HEK293 (cell line): ENCODE measurements at regions not wholly inside any gene's neighbourhood (a gene's known extent, or its start where the extent isn't known, plus 50 kb on each side); places are given as distances from the start of the nearest gene placed in this dataset.
A peak's percentile ranks its signal among the peaks of the same experiment; 100 is the strongest.

Experiments used
- CTCF ChIA-PET: fragments of 350-600 bp; formaldehyde crosslinking; extraction: SDS; loops from one replicate; lab custom pipeline; 2021; ENCODE audit warnings: antibody characterized with exemption; lab: Yijun Ruan, JAX
- POLR2A ChIA-PET: fragments of 300-600 bp; formaldehyde crosslinking; extraction: SDS; loops from one replicate; lab custom pipeline; 2020; ENCODE audit warnings: antibody characterized with exemption, inconsistent platforms; lab: Yijun Ruan, JAX
- H3K27ac ChIP-seq: fragments of 200-500 bp; sonication (Bioruptor generic); 2 replicates; pipeline ENCODE4 v1.5.1; 2014; ENCODE audit warnings: low read depth, low read length, control low read depth, inconsistent platforms; ENCODE audit errors: extremely low read depth
- H3K36me3 ChIP-seq, 2 experiments: fragments of 200-500 bp in 1 of 2; sonication (Bioruptor generic) in 1 of 2; 1 replicate in 1 of 2; 2 replicates in 1 of 2; pipeline ENCODE4 v1.5.1; 2014 to 2017; ENCODE audit warnings: inconsistent platforms in 2 of 2, low read length in 2 of 2; ENCODE audit not compliant: control insufficient read depth in 2 of 2, insufficient read depth in 1 of 2
- H3K4me1 ChIP-seq: fragments of 200-500 bp; sonication (Bioruptor generic); 2 replicates; pipeline ENCODE4 v1.5.1; 2014; ENCODE audit warnings: mild to moderate bottlenecking, low read length, inconsistent platforms; ENCODE audit not compliant: control insufficient read depth, insufficient read depth
- H3K4me3 ChIP-seq: 2 replicates; pipeline ENCODE4 v1.5.1; 2011; ENCODE audit warnings: low read depth, mild to moderate bottlenecking, control low read depth, low read length, moderate library complexity
- H3K9me3 ChIP-seq: fragments of 200-500 bp; sonication (Bioruptor generic); 2 replicates; pipeline ENCODE4 v1.5.1; 2014; ENCODE audit warnings: low read depth, low read length, inconsistent platforms; ENCODE audit not compliant: control insufficient read depth, insufficient read depth
- BCL11B ChIP-seq: fragments of 450-650 bp; formaldehyde crosslinking; IDR thresholded peaks from 2 replicates; pipeline ENCODE4 v1.5.1; 2016; ENCODE audit warnings: low read depth, missing biosample characterization, missing genetic modification characterization
- EGR2 ChIP-seq: fragments of 450-650 bp; formaldehyde crosslinking; IDR thresholded peaks from 2 replicates; pipeline ENCODE4 v1.5.1; 2016; ENCODE audit warnings: low read depth, missing biosample characterization, missing genetic modification characterization
- GFI1B ChIP-seq: fragments of 450-650 bp; formaldehyde crosslinking; IDR thresholded peaks from 2 replicates; pipeline ENCODE4 v1.5.1; 2016; ENCODE audit warnings: missing biosample characterization, missing genetic modification characterization
- HOXD13 ChIP-seq: sonication (generic); formaldehyde crosslinking; IDR thresholded peaks from 2 replicates; pipeline ENCODE4 v1.8.0; 2022; ENCODE audit warnings: missing genetic modification reagents, borderline replicate concordance
- SALL2 ChIP-seq: fragments of 450-650 bp; formaldehyde crosslinking; IDR thresholded peaks from 2 replicates; pipeline ENCODE4 v1.5.0; 2017; ENCODE audit warnings: missing biosample characterization, mild to moderate bottlenecking, missing genetic modification characterization, borderline replicate concordance
- TCF7L2 ChIP-seq: IDR thresholded peaks from 2 replicates; pipeline ENCODE4 v1.6.1; 2011; ENCODE audit warnings: low read depth, mild to moderate bottlenecking, inconsistent platforms, low read length, moderate library complexity, borderline replicate concordance
- ZFHX2 ChIP-seq: fragments of 450-650 bp; formaldehyde crosslinking; conservative IDR thresholded peaks from 2 replicates; pipeline ENCODE4 v1.5.1; 2016; ENCODE audit warnings: missing biosample characterization, missing genetic modification characterization
- ZFP69B ChIP-seq: fragments of 450-650 bp; formaldehyde crosslinking; IDR thresholded peaks from 2 replicates; pipeline ENCODE4 v1.5.1; 2016; ENCODE audit warnings: missing biosample characterization, missing genetic modification characterization
- ZNF155 ChIP-seq: fragments of 450-650 bp; formaldehyde crosslinking; IDR thresholded peaks from 2 replicates; pipeline ENCODE4 v1.5.1; 2016; ENCODE audit warnings: missing biosample characterization, missing genetic modification characterization
- ZNF16 ChIP-seq: fragments of 450-650 bp; formaldehyde crosslinking; IDR thresholded peaks from 2 replicates; pipeline ENCODE4 v1.5.1; 2016; ENCODE audit warnings: low read depth, missing biosample characterization, missing genetic modification characterization
- ZNF184 ChIP-seq: fragments of 450-650 bp; IDR thresholded peaks from 2 replicates; pipeline ENCODE4 v1.5.1; 2018; ENCODE audit warnings: missing biosample characterization, mild to moderate bottlenecking, missing genetic modification characterization
- ZNF266 ChIP-seq: fragments of 450-650 bp; formaldehyde crosslinking; IDR thresholded peaks from 2 replicates; pipeline ENCODE4 v1.5.1; 2016; ENCODE audit warnings: missing biosample characterization, missing genetic modification characterization, low read depth
- ZNF433 ChIP-seq: fragments of 450-650 bp; formaldehyde crosslinking; IDR thresholded peaks from 2 replicates; pipeline ENCODE4 v1.5.1; 2016; ENCODE audit warnings: missing biosample characterization, missing genetic modification characterization, low read depth
- ZNF501 ChIP-seq: fragments of 450-650 bp; formaldehyde crosslinking; IDR thresholded peaks from 2 replicates; pipeline ENCODE4 v1.5.1; 2016; ENCODE audit warnings: missing biosample characterization, missing genetic modification characterization
- ZNF510 ChIP-seq: fragments of 450-650 bp; formaldehyde crosslinking; IDR thresholded peaks from 2 replicates; pipeline ENCODE4 v1.5.1; 2018; ENCODE audit warnings: mild to moderate bottlenecking, missing genetic modification characterization, missing biosample characterization; ENCODE audit not compliant: insufficient replicate concordance
- ZNF548 ChIP-seq: fragments of 450-650 bp; formaldehyde crosslinking; IDR thresholded peaks from 2 replicates; pipeline ENCODE4 v1.5.1; 2016; ENCODE audit warnings: missing biosample characterization, missing genetic modification characterization
- ZNF623 ChIP-seq: fragments of 450-650 bp; formaldehyde crosslinking; IDR thresholded peaks from 2 replicates; pipeline ENCODE4 v1.5.1; 2016; ENCODE audit warnings: missing biosample characterization, missing genetic modification characterization
- ZNF677 ChIP-seq: fragments of 450-650 bp; IDR thresholded peaks from 2 replicates; pipeline ENCODE4 v1.5.0; 2018; ENCODE audit warnings: missing biosample characterization, mild to moderate bottlenecking, missing genetic modification characterization, moderate library complexity
- ZNF707 ChIP-seq: fragments of 450-650 bp; formaldehyde crosslinking; IDR thresholded peaks from 2 replicates; pipeline ENCODE4 v1.5.1; 2016; ENCODE audit warnings: missing biosample characterization, missing genetic modification characterization
- ZSCAN30 ChIP-seq: fragments of 450-650 bp; IDR thresholded peaks from 2 replicates; pipeline ENCODE4 v1.5.1; 2018; ENCODE audit warnings: missing biosample characterization, mild to moderate bottlenecking, missing genetic modification characterization, moderate library complexity
- TF ChIP-seq, protein P1 (sequence below): fragments of 450-650 bp; formaldehyde crosslinking; IDR thresholded peaks from 2 replicates; pipeline ENCODE4 v1.5.1; 2016; ENCODE audit warnings: missing biosample characterization, missing genetic modification characterization
- TF ChIP-seq, protein P2 (sequence below): fragments of 450-650 bp; formaldehyde crosslinking; IDR thresholded peaks from 2 replicates; pipeline ENCODE4 v1.5.1; 2016; ENCODE audit warnings: missing biosample characterization, missing genetic modification characterization
- TF ChIP-seq, protein P3 (sequence below): fragments of 450-650 bp; formaldehyde crosslinking; IDR thresholded peaks from 2 replicates; pipeline ENCODE4 v1.5.1; 2016; ENCODE audit warnings: missing biosample characterization, missing genetic modification characterization
- TF ChIP-seq, protein P4 (sequence below): fragments of 450-650 bp; formaldehyde crosslinking; IDR thresholded peaks from 2 replicates; pipeline ENCODE4 v1.5.1; 2016; ENCODE audit warnings: missing biosample characterization, missing genetic modification characterization

DNA sequence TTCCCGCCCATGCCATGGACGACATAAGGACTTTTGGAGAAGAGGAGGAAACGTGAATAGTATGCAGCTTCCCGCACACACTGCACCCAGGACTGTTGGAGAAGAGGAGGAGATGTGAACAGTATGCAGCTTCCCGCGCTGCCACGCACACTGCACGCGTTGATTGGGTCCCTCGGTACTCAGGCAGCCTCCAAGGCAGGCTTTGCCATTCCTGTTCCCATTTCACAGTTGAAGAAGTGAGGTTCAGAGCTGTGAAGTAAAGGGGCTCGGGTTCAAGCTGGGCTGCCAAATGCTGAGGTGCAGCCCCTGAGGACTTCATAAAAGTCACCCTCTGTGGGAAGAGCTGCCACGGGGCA is 147.9 kb upstream of the FAM20C start (continued):
- TF ChIP-seq, protein P1, sequence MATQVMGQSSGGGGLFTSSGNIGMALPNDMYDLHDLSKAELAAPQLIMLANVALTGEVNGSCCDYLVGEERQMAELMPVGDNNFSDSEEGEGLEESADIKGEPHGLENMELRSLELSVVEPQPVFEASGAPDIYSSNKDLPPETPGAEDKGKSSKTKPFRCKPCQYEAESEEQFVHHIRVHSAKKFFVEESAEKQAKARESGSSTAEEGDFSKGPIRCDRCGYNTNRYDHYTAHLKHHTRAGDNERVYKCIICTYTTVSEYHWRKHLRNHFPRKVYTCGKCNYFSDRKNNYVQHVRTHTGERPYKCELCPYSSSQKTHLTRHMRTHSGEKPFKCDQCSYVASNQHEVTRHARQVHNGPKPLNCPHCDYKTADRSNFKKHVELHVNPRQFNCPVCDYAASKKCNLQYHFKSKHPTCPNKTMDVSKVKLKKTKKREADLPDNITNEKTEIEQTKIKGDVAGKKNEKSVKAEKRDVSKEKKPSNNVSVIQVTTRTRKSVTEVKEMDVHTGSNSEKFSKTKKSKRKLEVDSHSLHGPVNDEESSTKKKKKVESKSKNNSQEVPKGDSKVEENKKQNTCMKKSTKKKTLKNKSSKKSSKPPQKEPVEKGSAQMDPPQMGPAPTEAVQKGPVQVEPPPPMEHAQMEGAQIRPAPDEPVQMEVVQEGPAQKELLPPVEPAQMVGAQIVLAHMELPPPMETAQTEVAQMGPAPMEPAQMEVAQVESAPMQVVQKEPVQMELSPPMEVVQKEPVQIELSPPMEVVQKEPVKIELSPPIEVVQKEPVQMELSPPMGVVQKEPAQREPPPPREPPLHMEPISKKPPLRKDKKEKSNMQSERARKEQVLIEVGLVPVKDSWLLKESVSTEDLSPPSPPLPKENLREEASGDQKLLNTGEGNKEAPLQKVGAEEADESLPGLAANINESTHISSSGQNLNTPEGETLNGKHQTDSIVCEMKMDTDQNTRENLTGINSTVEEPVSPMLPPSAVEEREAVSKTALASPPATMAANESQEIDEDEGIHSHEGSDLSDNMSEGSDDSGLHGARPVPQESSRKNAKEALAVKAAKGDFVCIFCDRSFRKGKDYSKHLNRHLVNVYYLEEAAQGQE (tag by site-specific recombination) = no peak

DNA sequence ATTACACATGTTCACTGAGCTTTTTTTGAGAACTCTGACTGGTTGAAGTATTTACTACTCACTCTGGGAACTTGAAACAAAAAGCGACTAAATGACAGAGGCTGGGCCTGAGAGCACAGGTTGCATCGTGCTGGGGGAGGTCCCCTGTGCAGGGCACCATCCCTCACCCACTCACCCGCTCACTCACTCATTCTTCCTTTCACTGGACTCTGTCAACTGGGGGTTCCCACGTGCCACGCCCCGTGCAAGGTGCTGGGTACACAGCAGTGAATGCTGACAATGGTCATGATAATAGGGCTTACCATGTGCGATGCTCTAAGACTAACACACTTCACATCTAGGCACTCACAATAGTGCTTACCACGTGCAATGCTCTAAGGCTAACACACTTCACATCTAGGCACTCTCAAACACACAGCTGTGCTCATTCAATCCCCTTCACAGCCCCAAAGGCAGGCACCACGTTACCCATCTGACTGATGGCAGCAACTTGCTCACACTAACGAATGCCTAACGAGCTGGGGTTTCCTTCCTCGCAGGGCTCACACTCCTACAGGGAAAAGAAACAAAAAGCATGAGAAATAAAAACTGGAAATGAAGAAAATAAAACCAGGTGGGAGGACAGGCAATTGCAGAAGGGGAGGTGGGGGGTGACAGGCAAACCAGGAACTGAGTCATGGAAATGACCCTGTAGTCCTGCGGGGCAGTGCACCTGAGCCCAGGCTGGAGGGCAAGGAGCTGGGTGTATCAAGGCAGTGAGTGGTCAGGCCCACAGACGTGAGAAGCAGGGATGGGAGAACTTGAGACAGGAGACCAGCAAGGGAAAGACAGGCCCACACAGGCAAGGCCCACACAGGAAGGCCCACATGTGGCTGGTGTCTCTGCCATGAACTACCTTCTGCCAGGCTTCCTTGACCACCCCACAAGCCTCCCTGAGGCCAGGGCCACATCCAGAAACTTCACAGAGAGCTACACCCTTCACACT is 147.0 kb upstream of the FAM20C start:
- Histone ChIP-seq H3K4me3 (no peak overlapping the region), H3K4me1 (no peaks in the 10 kb centered on the region), H3K27ac (no peak overlapping the region), H3K9me3 (no peaks in the 10 kb centered on the region), H3K36me3 (no peaks in the 10 kb centered on the region)
- TF ChIP-seq ZNF677 (no peak), ZNF184 (no peak), TCF7L2 (no peak), ZFHX2 (tag by site-specific recombination) (peak; percentile 23; the same call in 1 of the 2 replicates), ZNF707 (tag by site-specific recombination) (no peak), EGR2 (tag by site-specific recombination) (peak; percentile 10; the same call in 1 of the 2 replicates), ZNF266 (tag by site-specific recombination) (no peak), ZNF548 (tag by site-specific recombination) (no peak), BCL11B (tag by site-specific recombination) (no peak), ZNF16 (tag by site-specific recombination) (no peak)
- TF ChIP-seq, protein P2, sequence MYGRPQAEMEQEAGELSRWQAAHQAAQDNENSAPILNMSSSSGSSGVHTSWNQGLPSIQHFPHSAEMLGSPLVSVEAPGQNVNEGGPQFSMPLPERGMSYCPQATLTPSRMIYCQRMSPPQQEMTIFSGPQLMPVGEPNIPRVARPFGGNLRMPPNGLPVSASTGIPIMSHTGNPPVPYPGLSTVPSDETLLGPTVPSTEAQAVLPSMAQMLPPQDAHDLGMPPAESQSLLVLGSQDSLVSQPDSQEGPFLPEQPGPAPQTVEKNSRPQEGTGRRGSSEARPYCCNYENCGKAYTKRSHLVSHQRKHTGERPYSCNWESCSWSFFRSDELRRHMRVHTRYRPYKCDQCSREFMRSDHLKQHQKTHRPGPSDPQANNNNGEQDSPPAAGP (tag by site-specific recombination) = no peak
- ChIA-PET CTCF (no interaction called here), POLR2A (no interaction called here)

DNA sequence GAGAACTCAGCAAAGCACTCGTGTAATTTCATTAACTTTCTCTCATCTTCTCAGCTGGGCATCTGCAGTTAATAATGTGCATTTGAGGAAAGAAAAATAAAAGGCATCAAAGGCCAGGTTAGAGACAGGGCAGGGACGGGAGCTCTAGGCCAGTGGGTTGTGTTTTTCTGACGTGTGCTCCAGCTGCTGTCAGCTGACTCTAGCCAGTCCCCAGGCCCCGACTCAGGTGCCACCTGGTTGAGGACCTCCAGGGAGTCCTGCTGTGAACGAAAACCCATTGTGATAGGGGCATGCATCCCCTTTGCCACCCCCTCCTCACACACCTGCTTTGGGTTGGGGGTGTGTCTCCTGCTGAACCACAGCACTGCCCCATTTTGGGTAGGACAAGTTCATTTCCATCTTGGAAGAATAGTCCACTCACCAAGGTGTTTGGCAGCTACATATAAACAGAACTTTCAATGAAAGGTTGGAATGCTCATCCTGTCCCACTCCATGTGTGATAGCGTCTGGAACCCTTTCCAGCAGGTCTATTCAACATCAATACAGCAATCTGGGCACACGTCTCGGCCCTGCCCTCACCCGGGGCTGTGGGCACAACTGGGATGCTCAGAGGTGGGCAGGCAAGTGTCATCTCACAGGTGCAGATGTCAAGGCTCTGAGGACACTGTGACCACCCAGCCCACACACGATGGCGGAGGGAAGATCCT is 146.1 kb upstream of the FAM20C start:
- H3K4me1 ChIP-seq = no peaks in the 10 kb centered on the region
- no peak overlapping the region for H3K4me3 ChIP-seq
- H3K36me3 ChIP-seq = no peaks in the 10 kb centered on the region
- H3K9me3 ChIP-seq = no peaks in the 10 kb centered on the region
- POLR2A ChIA-PET = no interaction called here
- CTCF ChIA-PET = no interaction called here
- H3K27ac ChIP-seq = no peak overlapping the region
- no peak for TF ChIP-seq ZNF510
- TF ChIP-seq, protein P3, sequence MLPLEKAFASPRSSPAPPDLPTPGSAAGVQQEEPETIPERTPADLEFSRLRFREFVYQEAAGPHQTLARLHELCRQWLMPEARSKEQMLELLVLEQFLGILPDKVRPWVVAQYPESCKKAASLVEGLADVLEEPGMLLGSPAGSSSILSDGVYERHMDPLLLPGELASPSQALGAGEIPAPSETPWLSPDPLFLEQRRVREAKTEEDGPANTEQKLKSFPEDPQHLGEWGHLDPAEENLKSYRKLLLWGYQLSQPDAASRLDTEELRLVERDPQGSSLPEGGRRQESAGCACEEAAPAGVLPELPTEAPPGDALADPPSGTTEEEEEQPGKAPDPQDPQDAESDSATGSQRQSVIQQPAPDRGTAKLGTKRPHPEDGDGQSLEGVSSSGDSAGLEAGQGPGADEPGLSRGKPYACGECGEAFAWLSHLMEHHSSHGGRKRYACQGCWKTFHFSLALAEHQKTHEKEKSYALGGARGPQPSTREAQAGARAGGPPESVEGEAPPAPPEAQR (tag by site-specific recombination) = no peak
- no peak for TF ChIP-seq ZNF433 (tag by site-specific recombination)
- no peak for TF ChIP-seq SALL2
- TF ChIP-seq ZSCAN30 = no peak
- no peak for TF ChIP-seq ZNF623 (tag by site-specific recombination)
- no peak for TF ChIP-seq ZNF501 (tag by site-specific recombination)
- no peak for TF ChIP-seq HOXD13 (CRISPR knock-in tag)
- TF ChIP-seq GFI1B (tag by site-specific recombination) = no peak
- no peak for TF ChIP-seq ZNF155
- no peak for TF ChIP-seq ZFP69B
- TF ChIP-seq, protein P4, sequence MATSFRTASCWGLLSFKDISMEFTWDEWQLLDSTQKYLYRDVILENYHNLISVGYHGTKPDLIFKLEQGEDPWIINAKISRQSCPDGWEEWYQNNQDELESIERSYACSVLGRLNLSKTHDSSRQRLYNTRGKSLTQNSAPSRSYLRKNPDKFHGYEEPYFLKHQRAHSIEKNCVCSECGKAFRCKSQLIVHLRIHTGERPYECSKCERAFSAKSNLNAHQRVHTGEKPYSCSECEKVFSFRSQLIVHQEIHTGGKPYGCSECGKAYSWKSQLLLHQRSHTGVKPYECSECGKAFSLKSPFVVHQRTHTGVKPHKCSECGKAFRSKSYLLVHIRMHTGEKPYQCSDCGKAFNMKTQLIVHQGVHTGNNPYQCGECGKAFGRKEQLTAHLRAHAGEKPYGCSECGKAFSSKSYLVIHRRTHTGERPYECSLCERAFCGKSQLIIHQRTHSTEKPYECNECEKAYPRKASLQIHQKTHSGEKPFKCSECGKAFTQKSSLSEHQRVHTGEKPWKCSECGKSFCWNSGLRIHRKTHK = no peak
- TF ChIP-seq, protein P2 (tag by site-specific recombination) = no peak
